Caco-2 (cell line): ENCODE measurements at regions not wholly inside any gene's neighbourhood (a gene's known extent, or its start where the extent isn't known, plus 50 kb on each side); places are given as distances from the start of the nearest gene placed in this dataset.

ENCODE experiments used
- BruUV-seq: library from RNA; stranded (reverse); fragments of 400-500 nt; replicated peaks from 2 replicates; lab custom pipeline; 2021; lab: Mats Ljungman, UMichigan
- CTCF ChIA-PET: fragments of 300-600 bp; sonication (Branson Sonifier 250); formaldehyde crosslinking; loops from one replicate; lab custom pipeline; 2022; ENCODE audit warnings: antibody characterized with exemption; lab: Charles Lee
- POLR2A ChIA-PET: fragments of 300-600 bp; sonication (Branson Sonifier 250); formaldehyde crosslinking; loops from one replicate; lab custom pipeline; 2022; ENCODE audit warnings: antibody characterized with exemption; lab: Charles Lee
- DNase-seq, 2 experiments: peaks; one replicate each; pipeline versions ENCODE4 v3.0.0 to v3.0.0-alpha.2; 2020 to 2022
- H3K27me3 ChIP-seq: replicated peaks from 2 replicates; pipeline ENCODE4 v1.6.0; 2011; ENCODE audit warnings: low read length; ENCODE audit not compliant: control insufficient read depth, insufficient read depth
- H3K36me3 ChIP-seq: 2 replicates; pipeline ENCODE4 v1.5.1; 2011; ENCODE audit warnings: low read length; ENCODE audit not compliant: control insufficient read depth, insufficient read depth
- H3K4me1 ChIP-seq: fragments of 250-450 bp; sonication (Bioruptor Pico); 2 replicates; pipeline ENCODE4 v1.5.1; 2020; ENCODE audit warnings: mild to moderate bottlenecking
- H3K4me3 ChIP-seq: 2 replicates; pipeline ENCODE4 v1.5.1; 2011; ENCODE audit warnings: low read depth, mild to moderate bottlenecking, control low read depth, low read length
- H3K9me3 ChIP-seq: fragments of 250-450 bp; sonication (Bioruptor Pico); 2 replicates; pipeline ENCODE4 v1.5.1; 2020; ENCODE audit warnings: mild to moderate bottlenecking, moderate library complexity
- H3K27ac Mint-ChIP-seq: one replicate; pipeline ENCODE4 v1.8.0; 2022; ENCODE audit warnings: mixed read lengths; ENCODE audit not compliant: unreplicated experiment
- H3K27me3 Mint-ChIP-seq: one replicate; pipeline ENCODE4 v1.8.0; 2022; ENCODE audit warnings: mixed read lengths; ENCODE audit not compliant: insufficient read depth, unreplicated experiment
- H3K36me3 Mint-ChIP-seq: one replicate; pipeline ENCODE4 v1.8.0; 2022; ENCODE audit warnings: mild to moderate bottlenecking, mixed read lengths; ENCODE audit not compliant: insufficient read depth, unreplicated experiment
- H3K4me1 Mint-ChIP-seq: one replicate; pipeline ENCODE4 v1.8.0; 2022; ENCODE audit warnings: low read depth, mixed read lengths; ENCODE audit not compliant: unreplicated experiment
- H3K4me3 Mint-ChIP-seq: one replicate; pipeline ENCODE4 v1.8.0; 2022; ENCODE audit warnings: mild to moderate bottlenecking, moderate library complexity, mixed read lengths; ENCODE audit not compliant: unreplicated experiment
- H3K9me3 Mint-ChIP-seq: one replicate; pipeline ENCODE4 v1.8.0; 2022; ENCODE audit warnings: mixed read lengths; ENCODE audit not compliant: unreplicated experiment
- CTCF ChIP-seq, 2 experiments: fragments of 200-600 bp in 1 of 2; IDR thresholded peaks; 1 replicate in 1 of 2; 2 replicates in 1 of 2; pipeline versions ENCODE4 v1.5.1 to v1.8.0; 2011 to 2022; ENCODE audit warnings: antibody characterized with exemption in 1 of 2, control low read depth in 1 of 2, inconsistent platforms in 1 of 2, low read depth in 1 of 2, low read length in 1 of 2, mild to moderate bottlenecking in 1 of 2, moderate library complexity in 1 of 2; ENCODE audit not compliant: insufficient read depth in 1 of 2, severe bottlenecking in 1 of 2, unreplicated experiment in 1 of 2
- intact Hi-C: fragments of 100-400 bp; cut with micrococcal nuclease; formaldehyde crosslinking; loops from one replicate; pipeline ENCODE4 v1.10.0; 2022; ENCODE audit not compliant: unreplicated experiment

- no peaks in the 10 kb centered on the region for H3K9me3 Mint-ChIP-seq
- Histone ChIP-seq H3K4me1 (no peaks in the 10 kb centered on the region), H3K9me3 (no peaks in the 10 kb centered on the region), H3K4me3 (no peak overlapping the region), H3K27me3 (no peaks in the 10 kb centered on the region), H3K36me3 (no peaks in the 10 kb centered on the region)
- H3K27me3 Mint-ChIP-seq: no peaks in the 10 kb centered on the region
- no peak overlapping the region for H3K4me3 Mint-ChIP-seq
- no peak overlapping the region for H3K27ac Mint-ChIP-seq
- intact Hi-C loops: no loop called here
- TF ChIP-seq CTCF (IDR thresholded peaks at IDR 0.05; ENCODE audit: insufficient read depth in 1 of 2, low read depth in 1 of 2, low read length in 1 of 2, severe bottlenecking in 1 of 2, unreplicated experiment in 1 of 2): no peak
- no TSS peak for BruUV-seq
- no peaks in the 10 kb centered on the region for H3K36me3 Mint-ChIP-seq
- ChIA-PET POLR2A (no interaction called here), CTCF (no interaction called here)
- no peaks in the 10 kb centered on the region for H3K4me1 Mint-ChIP-seq
- DNase-seq: no peak
Measured at GRCh38 chrX:118252967-118253366, 92.9 kb upstream of the WDR44 start.

DNA sequence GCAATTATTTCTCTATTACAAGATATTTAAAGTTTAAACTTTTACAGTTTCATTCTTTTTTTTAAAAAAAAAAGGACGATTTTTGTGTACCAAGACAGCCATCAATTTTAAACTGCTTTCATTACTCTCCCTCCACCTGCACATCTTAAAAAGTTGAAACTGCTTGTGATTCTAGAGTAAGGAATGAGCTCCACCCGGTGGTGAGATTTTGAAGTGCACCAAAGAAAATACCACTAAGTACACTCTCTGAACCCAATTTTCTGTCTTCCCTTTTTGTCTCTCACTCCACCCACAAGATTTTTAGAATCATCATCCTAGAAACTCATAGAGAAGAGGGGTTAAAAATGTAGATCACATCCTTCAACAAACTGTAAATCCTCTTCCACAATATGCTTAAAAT, 91.3 kb upstream of the WDR44 start:
- no peaks in the 10 kb centered on the region for H3K27me3 ChIP-seq
- CTCF ChIA-PET: no interaction called here
- H3K9me3 Mint-ChIP-seq: no peaks in the 10 kb centered on the region
- H3K4me3 Mint-ChIP-seq: no peak overlapping the region
- peaks cover 8% of the 10 kb centered on the region for H3K27me3 Mint-ChIP-seq
- no peaks in the 10 kb centered on the region for H3K36me3 ChIP-seq
- no peak overlapping the region for H3K4me3 ChIP-seq
- H3K27ac Mint-ChIP-seq: no peak overlapping the region
- DNase-seq: peak in 1 of 2 experiments; percentile 49
- H3K9me3 ChIP-seq: no peaks in the 10 kb centered on the region
- no peaks in the 10 kb centered on the region for H3K36me3 Mint-ChIP-seq
- BruUV-seq: no TSS peak
- POLR2A ChIA-PET: no interaction called here
- TF ChIP-seq CTCF (IDR thresholded peaks at IDR 0.05; ENCODE audit: insufficient read depth in 1 of 2, low read depth in 1 of 2, low read length in 1 of 2, severe bottlenecking in 1 of 2, unreplicated experiment in 1 of 2): peak; percentile 47 to 57
- no peaks in the 10 kb centered on the region for H3K4me1 ChIP-seq
- no peaks in the 10 kb centered on the region for H3K4me1 Mint-ChIP-seq
- intact Hi-C loops: loop anchor here (1.0 kb wide), 1 partner anchor 257 kb away; no protein-coding TSS in a partner anchor

- DNase-seq: no peak
- H3K36me3 Mint-ChIP-seq: no peaks in the 10 kb centered on the region
- TF ChIP-seq CTCF (IDR thresholded peaks at IDR 0.05; ENCODE audit: insufficient read depth in 1 of 2, low read depth in 1 of 2, low read length in 1 of 2, severe bottlenecking in 1 of 2, unreplicated experiment in 1 of 2): no peak
- BruUV-seq: no TSS peak
- H3K4me1 ChIP-seq: no peaks in the 10 kb centered on the region
- H3K4me1 Mint-ChIP-seq: no peaks in the 10 kb centered on the region
- H3K4me3 ChIP-seq: no peak overlapping the region
- no peaks in the 10 kb centered on the region for H3K9me3 ChIP-seq
- no peaks in the 10 kb centered on the region for H3K27me3 ChIP-seq
- CTCF ChIA-PET: no interaction called here
- H3K27me3 Mint-ChIP-seq: peaks cover 10% of the 10 kb centered on the region
- H3K27ac Mint-ChIP-seq: no peak overlapping the region
- no peaks in the 10 kb centered on the region for H3K9me3 Mint-ChIP-seq
- H3K4me3 Mint-ChIP-seq: no peak overlapping the region
- intact Hi-C loops: no loop called here
- H3K36me3 ChIP-seq: no peaks in the 10 kb centered on the region
- POLR2A ChIA-PET: no interaction called here
Measured at GRCh38 chrX:118255921-118256320, 90.0 kb upstream of the WDR44 start.
